Medulla oblongata (tissue), 1 donor: ENCODE measurements at regions not wholly inside any gene's neighbourhood (a gene's known extent, or its start where the extent isn't known, plus 50 kb on each side); places are given as distances from the start of the nearest gene placed in this dataset.
"Not testable (repeated sequence)": the region's sequence is repeated elsewhere in the genome, so short reads cannot be mapped to it uniquely, and the experiment has no call there.

Experiments used
- DNase-seq: peaks from one replicate; pipeline ENCODE4 v3.0.0-alpha.2; 2015; ENCODE audit errors: extremely low spot score

DNA sequence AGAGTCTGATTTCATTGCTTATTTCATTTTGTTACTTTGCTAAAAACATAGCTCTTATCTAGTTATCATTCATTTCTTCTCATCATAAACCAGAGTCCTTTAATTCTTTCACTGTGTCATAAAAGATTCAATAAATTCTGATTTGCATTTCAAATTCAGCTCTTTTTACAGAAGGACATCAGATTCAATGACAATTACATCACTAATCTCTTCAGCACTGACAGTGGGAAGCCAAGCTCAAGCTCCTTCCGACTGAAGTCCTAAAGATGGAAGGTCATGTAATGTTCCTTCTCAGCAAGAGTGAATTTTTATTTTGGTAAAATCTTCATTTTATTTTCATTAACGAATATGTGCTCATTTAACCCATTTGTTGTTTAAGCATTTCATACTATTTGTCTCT lies 530.7 kb upstream of the ADGRL2 start:
- no peak for DNase-seq

DNA sequence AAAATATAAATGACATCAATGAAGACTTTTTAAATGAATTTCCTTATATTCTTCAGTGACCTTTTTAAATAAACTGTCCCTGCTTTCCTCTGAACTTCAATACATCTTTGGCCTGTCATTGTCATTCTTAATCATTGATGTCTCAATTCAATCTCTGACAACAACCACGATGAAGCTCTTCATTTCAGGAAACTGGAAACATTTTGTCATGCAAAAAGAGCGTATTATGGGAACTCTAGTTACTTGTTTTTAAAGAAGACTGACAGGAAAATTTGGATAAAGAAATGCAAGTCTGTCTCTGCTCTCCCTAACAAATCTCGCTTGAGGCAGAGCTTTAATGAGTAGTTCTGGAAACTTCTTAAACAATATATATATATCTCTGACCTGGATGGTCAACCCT lies 535.8 kb upstream of the ADGRL2 start:
- DNase-seq = no peak

DNA sequence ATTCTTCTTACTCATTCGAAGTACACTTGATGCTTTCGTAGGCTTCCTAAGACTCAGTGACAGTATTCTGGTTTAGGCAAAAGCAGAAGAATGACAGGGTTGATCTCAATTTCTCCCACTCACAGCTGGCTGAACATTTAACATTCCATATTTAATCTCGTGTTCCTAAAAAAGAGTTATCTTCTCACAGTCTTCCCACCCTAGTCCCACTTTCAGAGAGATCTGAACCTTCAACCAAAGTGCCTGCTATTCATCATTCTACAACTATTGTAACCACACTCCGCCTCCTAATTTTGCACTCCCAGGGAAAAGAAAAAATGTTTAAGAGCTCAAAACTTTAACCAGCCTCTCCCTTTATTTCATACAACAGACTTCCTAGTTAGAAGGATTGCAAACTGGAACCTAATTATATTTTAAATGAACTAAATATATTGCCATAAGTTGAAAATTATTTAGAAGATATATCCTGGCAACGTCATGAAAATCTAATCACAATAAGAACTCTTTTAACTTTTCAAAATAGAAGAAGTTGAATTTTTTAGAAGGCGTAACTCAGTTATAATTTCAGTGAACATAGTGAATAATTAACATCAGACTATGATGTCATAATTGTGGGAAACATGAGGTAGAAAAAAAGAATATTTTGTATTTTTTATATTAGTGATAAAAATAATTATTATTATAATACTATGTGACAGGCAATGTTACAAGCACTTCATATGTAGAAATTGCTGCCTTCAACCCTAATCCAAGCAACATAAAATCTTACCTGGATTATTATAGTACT lies 540.9 kb upstream of the ADGRL2 start:
- DNase-seq = no peak

DNA sequence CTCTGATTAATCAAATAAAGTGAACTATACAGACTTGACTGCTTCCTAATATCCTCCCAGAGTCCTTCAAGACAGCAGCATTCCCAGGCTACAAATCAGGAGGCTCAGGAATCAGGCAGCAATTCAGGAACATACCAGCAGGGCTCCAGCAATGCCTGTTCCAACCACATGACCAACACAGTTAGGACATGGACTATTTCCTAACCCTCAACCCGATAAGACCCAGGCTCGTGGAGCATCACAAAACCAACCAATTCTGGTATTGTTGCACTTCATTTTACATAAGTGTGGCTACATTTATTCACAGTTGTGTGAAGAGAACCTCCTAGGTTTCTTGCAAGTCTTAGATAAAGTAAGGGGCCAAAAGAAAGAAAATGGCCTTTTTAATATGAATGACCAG lies 546.2 kb upstream of the ADGRL2 start:
- no peak for DNase-seq

DNA sequence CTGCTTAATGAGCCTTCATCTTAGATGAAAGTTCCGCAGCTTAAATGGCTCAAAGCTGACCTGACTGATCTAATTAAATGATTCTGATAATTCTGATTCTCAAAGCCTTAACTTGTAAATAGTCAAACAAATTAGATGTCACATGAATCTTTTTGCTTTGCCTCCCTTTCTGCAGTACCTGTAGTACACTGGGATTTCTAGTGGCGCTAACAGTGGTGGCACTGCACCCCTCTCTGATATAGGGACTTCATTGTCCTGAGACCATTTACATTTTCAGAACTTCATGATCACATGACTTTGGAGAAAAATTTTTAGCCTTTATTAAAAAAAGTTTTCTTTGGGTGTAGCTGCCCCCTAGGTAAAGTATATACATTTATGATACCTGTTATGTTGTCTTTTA lies 546.7 kb upstream of the ADGRL2 start:
- no peak for DNase-seq

DNA sequence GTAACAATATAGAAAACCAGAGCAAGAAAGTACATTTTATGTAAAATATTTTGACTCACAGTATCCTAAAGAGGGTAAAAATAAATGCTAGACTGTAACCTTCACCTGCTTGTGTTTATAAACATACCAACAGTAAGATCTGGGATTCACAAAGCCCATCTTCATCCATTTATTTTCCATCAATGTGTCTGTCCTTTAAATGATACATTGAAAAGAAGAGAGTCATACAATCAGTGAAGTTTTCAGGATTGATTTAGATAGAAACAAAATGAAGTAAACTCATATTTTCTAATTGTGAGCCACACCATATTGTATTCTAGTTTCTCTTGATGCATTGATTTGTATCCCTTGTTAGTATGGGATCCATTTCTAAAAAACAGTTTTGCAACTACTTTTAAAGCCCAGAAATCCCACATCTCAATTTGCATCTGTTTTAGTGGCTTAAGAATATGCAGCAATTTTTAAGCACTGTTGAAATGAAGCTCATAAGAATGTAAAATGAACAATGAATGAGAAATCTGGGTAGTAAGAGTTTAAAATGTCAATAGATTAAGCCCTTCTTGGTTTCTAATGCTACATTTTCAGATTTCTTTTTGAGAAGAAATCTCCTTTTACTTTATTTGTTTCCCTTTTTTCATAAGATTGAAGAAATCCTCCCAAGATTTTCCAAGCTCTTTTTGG lies 548.1 kb upstream of the ADGRL2 start:
- no peak for DNase-seq

DNA sequence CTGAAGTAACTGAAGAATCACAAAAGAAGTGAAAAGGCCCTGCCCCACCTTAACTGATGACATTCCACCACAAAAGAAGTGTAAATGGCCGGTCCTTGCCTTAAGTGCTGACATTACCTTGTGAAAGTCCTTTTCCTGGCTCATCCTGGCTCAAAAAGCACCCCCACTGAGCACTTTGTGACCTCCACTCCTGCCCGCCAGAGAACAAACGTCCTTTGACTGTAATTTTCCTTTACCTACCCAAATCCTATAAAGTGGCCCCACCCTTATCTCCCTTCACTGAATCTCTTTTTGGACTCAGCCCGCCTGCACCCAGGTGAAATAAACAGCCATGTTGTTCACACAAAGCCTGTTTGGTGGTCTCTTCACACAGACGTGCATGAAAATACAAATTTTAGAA lies 549.9 kb upstream of the ADGRL2 start:
- DNase-seq = not testable (repeated sequence)

DNA sequence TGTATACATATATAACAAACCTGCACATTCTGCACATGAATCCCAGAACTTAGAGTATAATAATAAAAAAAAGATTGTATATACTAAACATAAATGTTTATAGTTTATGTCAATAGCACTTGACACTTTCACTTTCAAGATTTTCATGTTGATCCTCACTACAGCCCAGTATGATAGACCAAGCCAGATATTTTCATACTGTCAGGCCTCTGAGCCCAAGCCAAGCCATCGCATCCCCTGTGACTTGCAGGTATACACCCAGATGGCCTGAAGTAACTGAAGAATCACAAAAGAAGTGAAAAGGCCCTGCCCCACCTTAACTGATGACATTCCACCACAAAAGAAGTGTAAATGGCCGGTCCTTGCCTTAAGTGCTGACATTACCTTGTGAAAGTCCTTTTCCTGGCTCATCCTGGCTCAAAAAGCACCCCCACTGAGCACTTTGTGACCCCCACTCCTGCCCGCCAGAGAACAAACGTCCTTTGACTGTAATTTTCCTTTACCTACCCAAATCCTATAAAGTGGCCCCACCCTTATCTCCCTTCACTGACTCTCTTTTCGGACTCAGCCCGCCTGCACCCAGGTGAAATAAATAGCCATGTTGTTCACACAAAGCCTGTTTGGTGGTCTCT lies 555.5 kb upstream of the ADGRL2 start:
- DNase-seq = not testable (repeated sequence)

DNA sequence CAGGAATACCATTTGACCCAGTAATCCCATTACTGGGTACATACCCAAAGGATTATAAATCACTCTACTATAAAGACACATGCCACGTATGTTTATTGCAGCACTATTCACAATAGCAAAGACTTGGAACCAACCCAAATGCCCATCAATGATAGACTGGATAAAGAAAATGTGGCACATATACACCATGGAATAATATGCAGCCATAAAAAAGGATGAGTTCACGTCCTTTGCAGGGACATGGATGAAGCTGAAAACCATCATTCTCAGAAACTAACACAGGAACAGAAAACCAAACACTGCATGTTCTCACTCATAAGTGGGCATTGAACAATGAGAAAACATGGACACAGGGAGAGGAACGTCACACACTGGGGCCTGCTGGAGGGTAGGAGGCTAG lies 556.1 kb upstream of the ADGRL2 start:
- DNase-seq = not testable (repeated sequence)

DNA sequence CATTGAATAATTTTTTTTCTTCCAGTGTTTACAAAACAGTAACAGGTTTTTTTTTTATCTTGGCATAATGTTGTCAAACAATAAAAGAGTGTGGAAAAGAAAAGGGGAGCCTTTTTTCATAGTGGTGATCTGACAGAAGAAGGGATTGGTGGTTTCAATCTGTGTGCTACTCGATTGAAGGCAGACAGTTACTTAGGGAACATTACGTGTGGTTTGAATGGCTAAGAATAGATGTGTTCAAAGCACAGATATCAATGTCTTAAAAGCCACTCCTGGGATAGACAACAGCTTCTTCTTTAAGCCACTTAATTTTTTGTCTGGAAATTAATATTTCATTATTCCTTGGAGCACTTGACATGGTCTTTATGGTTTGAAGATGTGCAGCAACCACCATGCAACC lies 558.6 kb upstream of the ADGRL2 start:
- no peak for DNase-seq

DNA sequence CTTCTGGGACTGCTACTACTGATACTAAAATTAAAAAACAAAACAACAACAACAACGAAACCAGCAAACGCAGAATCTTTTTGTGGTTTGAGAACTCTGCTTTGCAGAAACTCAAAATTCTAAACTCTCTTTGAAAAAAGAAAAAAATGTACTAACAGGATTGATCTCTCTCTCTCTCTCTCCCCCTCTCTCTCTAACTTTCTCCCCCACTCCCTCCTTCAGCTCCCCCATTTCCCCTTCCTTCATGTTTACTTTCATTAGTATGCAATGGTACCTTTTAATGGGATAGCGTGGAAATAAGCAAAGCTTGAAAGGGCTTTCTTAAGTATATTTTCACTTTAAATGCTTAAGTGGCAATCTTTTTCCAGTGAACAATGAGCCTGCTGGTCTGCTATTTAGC lies 562.6 kb upstream of the ADGRL2 start:
- DNase-seq = no peak

DNA sequence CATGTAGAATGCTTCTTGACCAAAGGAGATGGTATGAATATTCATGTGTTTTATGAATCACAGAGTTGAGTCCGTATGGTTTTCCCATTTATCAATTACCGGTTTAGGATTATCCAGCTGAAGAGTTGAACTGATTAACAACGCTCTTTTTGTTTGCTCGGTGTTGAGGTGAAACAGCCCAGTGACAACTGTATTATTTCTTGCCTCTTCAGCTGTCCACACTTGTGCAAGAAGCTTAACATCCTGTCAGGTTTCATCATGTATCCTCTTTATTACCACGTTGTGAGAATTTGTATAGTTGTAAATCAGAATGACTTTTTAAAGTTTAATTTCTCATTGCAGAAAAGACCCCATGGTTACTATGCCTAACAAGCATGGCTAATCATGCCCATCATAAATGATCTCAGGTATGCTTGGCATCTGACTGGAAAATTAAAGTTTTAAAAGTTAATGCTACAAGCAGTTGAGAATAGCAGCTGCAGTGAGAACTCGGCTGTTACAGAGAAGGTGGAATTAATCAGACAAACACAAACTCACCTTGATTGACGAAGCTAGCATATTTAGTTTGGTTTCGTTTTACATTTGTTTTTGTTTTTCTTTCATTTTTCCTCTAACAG lies 563.2 kb upstream of the ADGRL2 start:
- no peak for DNase-seq

DNA sequence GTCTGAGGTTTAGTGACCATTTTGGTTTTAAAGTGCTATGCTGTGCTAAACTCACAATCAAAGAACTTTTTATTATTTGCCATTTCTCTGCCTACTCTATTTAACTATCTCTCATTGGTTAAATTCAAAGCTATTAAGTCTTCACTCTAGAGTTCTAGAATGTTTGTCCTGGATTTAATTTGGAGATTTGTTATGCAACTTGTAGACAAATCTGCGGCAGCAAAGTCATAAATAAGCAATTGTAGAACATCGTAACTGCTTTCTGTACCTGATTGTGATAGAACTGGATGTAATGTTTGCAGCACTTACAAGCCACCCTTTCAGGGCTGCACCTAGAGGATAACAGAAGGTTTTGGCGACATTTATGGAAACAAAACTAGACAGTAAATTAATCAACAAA lies 566.5 kb upstream of the ADGRL2 start:
- DNase-seq = no peak

DNA sequence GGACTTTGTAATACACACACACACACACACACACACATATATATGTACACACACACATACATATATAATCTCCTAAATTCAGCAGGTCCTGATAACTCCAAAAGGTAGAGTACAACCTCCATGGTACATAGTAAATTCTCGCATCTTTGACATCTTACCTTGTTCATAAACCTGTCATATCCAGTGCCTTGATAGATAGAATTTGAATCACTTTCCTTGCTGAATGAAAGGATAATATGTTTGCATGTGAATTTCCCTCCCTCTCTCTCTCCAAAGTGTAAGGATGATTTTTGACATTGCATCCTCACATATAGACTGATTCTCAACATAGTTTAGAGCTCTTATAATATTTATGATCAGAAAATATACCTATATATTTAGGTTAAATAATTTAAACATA lies 567.1 kb upstream of the ADGRL2 start:
- DNase-seq = no peak

DNA sequence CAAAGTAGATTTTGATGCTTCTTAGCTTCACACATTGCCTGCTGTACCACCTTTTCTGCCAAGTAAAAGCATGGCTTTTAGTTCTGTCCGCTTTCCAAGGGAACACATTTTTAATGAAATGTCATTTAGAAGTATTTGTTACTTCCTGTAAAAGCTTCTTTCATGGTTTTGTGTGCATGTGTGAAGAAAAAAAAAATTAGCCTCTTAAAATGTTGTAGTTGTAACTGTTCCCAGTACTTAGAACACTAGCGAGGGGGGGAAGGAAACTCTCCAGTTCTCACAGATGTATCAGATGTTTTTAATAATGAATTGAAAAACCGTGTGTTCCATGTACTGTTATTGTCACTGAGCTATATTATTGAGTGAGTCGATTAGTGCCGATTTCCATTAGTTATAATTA lies 568.3 kb upstream of the ADGRL2 start:
- no peak for DNase-seq

DNA sequence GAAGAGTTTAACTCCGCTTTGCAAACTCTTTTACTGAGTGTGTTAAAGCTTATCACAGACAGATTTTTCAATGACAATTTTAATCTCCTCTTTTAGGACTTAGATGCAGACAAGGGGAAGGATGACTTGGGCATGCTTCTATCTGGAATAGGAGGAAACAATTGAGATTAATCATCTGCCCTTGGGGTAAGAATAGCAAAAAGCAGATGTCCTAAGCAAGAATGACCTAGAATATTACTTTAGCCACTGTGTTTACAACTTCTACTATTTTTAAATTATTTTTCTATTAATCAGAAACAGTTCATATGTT lies 569.0 kb upstream of the ADGRL2 start:
- DNase-seq = no peak

DNA sequence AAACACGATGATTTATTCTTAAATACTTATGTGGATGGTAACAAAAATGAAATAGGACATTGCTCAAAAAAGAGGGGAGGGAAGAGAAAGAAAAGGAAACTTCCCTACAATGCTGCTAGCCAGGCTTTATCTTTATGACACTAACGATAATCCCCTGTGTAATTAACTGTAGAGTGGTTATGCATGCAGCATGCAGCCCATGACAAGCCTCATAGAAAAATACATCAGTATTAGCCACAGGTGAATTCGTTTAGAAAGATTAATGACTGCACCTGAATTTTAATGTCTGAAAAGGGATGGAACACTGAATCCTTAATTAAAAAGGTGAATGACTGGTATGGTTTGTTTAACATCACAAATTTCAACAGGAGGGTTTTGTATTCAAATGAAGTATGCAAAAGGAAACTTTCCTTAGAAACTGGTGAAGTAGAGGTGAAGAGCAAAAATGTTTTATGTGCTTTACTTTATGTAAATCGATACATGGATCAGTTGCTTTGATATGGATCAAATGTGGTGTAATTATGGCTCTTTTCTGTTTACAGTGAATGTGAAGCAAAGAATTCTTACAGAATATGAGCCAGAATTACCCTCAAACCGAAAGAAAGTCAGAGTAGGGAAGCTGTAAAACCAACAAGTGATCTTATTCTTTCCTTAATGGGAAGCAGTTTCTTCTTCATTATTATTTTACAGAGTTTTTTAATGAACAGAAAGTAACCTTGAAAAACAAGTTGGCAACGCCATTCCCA lies 569.6 kb upstream of the ADGRL2 start:
- no peak for DNase-seq

DNA sequence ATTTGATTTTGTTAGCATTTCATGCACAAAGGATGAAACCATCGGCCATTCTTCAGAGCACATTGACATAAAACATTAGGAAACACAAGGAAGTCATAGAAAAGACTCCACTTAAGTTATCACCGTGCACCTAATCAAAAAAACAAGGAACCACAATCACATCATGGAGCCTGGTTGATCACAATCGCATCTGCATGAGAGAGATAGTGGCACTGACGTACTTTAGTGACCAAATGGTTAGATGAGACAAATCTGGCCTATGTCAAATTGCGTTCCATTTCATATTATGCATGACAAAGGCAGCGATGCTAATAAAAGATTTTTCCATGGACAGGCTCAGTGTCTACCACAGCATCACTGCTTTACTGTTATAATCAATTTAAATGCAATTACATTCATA lies 571.8 kb upstream of the ADGRL2 start:
- DNase-seq = no peak

DNA sequence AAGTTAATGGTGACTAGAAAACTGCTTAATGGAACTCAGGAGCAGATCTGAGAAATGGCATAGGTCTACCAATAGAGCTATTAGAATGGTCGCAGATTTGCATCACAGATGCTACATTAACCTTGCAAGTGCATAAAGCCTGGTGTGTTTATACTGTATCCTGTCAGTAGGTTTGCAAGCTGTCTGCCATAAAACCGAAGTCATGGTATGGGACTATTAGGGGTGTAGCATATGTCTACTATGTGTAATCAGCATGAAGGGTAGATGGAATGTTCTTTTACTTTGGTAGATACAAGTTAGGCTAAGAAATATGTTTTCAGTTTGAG lies 574.2 kb upstream of the ADGRL2 start:
- DNase-seq = no peak

DNA sequence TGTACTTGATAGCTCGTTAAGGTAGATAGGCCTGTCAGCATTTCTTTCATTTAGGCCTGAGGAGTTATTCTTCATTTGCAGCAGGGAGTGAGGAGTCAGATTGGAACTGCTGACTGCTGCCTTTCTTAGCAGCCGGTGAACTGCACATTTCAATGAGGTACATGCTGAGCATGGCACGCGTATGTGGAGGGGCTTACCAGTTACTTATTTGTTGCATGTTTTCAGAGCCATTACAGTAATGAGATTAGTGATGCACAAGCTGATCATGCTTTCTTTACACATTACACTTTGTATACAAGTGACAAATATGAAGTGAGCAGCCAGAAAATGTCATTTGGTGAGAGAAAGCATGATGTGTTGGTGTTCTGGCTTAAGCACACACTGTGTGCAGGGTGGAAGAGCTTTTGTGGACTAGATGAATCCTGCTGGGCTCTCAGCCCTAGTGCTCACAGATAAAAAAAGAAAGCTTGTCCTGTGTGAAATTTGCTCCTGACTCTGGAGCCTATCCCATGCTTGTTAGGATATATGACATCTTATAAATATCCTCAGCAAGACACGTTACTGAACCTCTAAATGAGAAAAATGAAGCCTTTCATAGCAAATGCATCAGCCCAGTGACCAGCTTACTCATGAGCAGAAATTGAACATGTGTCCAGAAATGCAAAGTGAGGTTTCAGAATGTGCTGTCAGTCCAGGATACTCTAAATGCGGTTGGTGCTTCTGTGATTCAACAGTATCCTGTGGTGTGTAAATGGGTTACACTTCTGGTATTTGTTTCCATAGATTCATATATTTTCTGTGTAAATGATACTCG lies 574.7 kb upstream of the ADGRL2 start:
- no peak for DNase-seq

DNA sequence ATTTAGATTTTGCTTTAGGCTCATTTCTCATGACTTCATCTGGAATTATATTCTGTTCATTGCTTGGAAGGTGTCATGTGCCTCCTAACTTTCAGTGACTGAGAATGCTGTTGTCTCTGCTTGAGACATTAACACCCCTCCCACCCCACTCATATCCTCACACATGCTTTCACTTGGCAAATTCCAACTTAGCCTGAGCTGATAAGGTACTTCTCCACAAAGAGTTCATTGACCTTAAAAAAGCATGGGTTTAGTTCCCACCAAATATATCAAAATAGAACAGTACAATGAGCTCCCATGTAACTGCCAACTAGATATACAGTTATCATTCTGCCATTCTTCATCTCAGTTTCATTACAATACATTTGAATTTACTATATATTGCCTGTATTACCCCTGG lies 576.5 kb upstream of the ADGRL2 start:
- DNase-seq = no peak
